Tibial nerve (tissue), 4 donors: ENCODE measurements at regions not wholly inside any gene's neighbourhood (a gene's known extent, or its start where the extent isn't known, plus 50 kb on each side); places are given as distances from the start of the nearest gene placed in this dataset.

Experiments
- DNase-seq, 2 donors: peaks; one replicate each; pipeline ENCODE4 v3.0.0-alpha.2; 2019; ENCODE audit warnings: low spot score in 2 of 2
- H3K27ac ChIP-seq, 4 donors: fragments of 200-600 bp; sonication (generic) in 3 of 4; one replicate each; pipeline ENCODE4 v1.5.1; 2017 to 2019; ENCODE audit warnings: mild to moderate bottlenecking in 1 of 4
- H3K27me3 ChIP-seq, 2 donors: fragments of 200-600 bp; sonication (generic) in 1 of 2; one replicate each; pipeline versions ENCODE4 v1.5.1 to v1.6.0; 2017 to 2019
- H3K36me3 ChIP-seq, 3 donors: fragments of 200-600 bp; sonication (generic); one replicate each; pipeline ENCODE4 v1.5.1; 2018 to 2019
- H3K4me1 ChIP-seq, 4 donors: fragments of 200-600 bp; sonication (generic) in 3 of 4; one replicate each; pipeline ENCODE4 v1.5.1; 2017 to 2019
- H3K4me3 ChIP-seq, 4 donors: fragments of 200-600 bp; sonication (generic) in 3 of 4; one replicate each; pipeline ENCODE4 v1.5.1; 2017 to 2019; ENCODE audit warnings: mild to moderate bottlenecking in 1 of 4, moderate library complexity in 1 of 4
- H3K9me3 ChIP-seq, 4 donors: fragments of 200-600 bp; sonication (generic) in 3 of 4; one replicate each; pipeline ENCODE4 v1.5.1; 2017 to 2019
- EP300 ChIP-seq, 2 donors: sonication (generic); formaldehyde crosslinking; IDR thresholded peaks; one replicate each; pipeline ENCODE4 v1.6.1; 2017; ENCODE audit warnings: antibody characterized with exemption in 2 of 2, mild to moderate bottlenecking in 1 of 2
- POLR2A ChIP-seq, 2 donors: fragments of 450-650 bp; IDR thresholded peaks; one replicate each; pipeline ENCODE4 v1.6.1; 2017; ENCODE audit warnings: antibody characterized with exemption in 2 of 2, mild to moderate bottlenecking in 2 of 2, moderate library complexity in 2 of 2
- WGBS, 2 donors: methylation state at CpG; one replicate each; pipeline ENCODE4 v1.1.5; 2018; 5-methylcytosine and 5-hydroxymethylcytosine counted together
- TF ChIP-seq, protein P1 (sequence below), 5 experiments: fragments of 200-600 bp in 3 of 5; fragments of 450-650 bp in 2 of 5; sonication (generic) in 3 of 5; IDR thresholded peaks; one replicate each; pipeline ENCODE4 v1.5.1; 2016 to 2019; ENCODE audit warnings: antibody characterized with exemption in 5 of 5, mild to moderate bottlenecking in 3 of 5, moderate library complexity in 2 of 5

GRCh38 chr4:128697323-128697722 is 112.2 kb upstream of the JADE1 start:
- no peak for DNase-seq
- Histone ChIP-seq H3K4me3 (no peak overlapping the region), H3K27ac (no peak overlapping the region), H3K4me1 (no peaks in the 10 kb centered on the region), H3K36me3 (no peaks in the 10 kb centered on the region), H3K27me3 (no peaks in the 10 kb centered on the region), H3K9me3 (peaks cover 0 to 2% (median 0%) of the 10 kb centered on the region in 4 donors)
- TF ChIP-seq POLR2A (IDR thresholded peaks at IDR 0.05) (no peak), EP300 (IDR thresholded peaks at IDR 0.05) (no peak)
- TF ChIP-seq, protein P1, sequence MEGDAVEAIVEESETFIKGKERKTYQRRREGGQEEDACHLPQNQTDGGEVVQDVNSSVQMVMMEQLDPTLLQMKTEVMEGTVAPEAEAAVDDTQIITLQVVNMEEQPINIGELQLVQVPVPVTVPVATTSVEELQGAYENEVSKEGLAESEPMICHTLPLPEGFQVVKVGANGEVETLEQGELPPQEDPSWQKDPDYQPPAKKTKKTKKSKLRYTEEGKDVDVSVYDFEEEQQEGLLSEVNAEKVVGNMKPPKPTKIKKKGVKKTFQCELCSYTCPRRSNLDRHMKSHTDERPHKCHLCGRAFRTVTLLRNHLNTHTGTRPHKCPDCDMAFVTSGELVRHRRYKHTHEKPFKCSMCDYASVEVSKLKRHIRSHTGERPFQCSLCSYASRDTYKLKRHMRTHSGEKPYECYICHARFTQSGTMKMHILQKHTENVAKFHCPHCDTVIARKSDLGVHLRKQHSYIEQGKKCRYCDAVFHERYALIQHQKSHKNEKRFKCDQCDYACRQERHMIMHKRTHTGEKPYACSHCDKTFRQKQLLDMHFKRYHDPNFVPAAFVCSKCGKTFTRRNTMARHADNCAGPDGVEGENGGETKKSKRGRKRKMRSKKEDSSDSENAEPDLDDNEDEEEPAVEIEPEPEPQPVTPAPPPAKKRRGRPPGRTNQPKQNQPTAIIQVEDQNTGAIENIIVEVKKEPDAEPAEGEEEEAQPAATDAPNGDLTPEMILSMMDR (IDR thresholded peaks at IDR 0.05) = no peak
- WGBS, 2 donors = 78 to 88% methylated on average over 5 of the region's 5 CpGs

GRCh38 chr4:128690011-128690410 is 119.5 kb upstream of the JADE1 start:
- no peak overlapping the region for H3K4me3 ChIP-seq
- H3K4me1 ChIP-seq = no peaks in the 10 kb centered on the region
- peaks cover 0 to 2% (median 0%) of the 10 kb centered on the region in 4 donors for H3K9me3 ChIP-seq
- no peak overlapping the region for H3K27ac ChIP-seq
- DNase-seq = no peak
- TF ChIP-seq EP300 (IDR thresholded peaks at IDR 0.05) (no peak), POLR2A (IDR thresholded peaks at IDR 0.05) (no peak)
- TF ChIP-seq, protein P1 (IDR thresholded peaks at IDR 0.05) = no peak
- H3K36me3 ChIP-seq = no peaks in the 10 kb centered on the region
- WGBS, 2 donors = 53 to 55% methylated on average over 3 of the region's 3 CpGs
- no peaks in the 10 kb centered on the region for H3K27me3 ChIP-seq

- TF ChIP-seq EP300 (IDR thresholded peaks at IDR 0.05) (no peak), POLR2A (IDR thresholded peaks at IDR 0.05) (no peak)
- TF ChIP-seq, protein P1 (IDR thresholded peaks at IDR 0.05) = no peak
- Histone ChIP-seq H3K4me1 (no peaks in the 10 kb centered on the region), H3K36me3 (no peaks in the 10 kb centered on the region), H3K4me3 (no peak overlapping the region), H3K9me3 (no peaks in the 10 kb centered on the region), H3K27me3 (no peaks in the 10 kb centered on the region), H3K27ac (no peak overlapping the region)
- DNase-seq = no peak
- 72 to 76% methylated on average over 3 of the region's 3 CpGs for WGBS, 2 donors
These were observed 120.6 kb upstream of the JADE1 start for GRCh38 chr4:128688846-128689437.

- no peaks in the 10 kb centered on the region for H3K36me3 ChIP-seq
- no peak for DNase-seq
- no peaks in the 10 kb centered on the region for H3K9me3 ChIP-seq
- no peak overlapping the region for H3K27ac ChIP-seq
- H3K4me3 ChIP-seq = no peak overlapping the region
- TF ChIP-seq EP300 (IDR thresholded peaks at IDR 0.05) = no peak
- no peak for TF ChIP-seq POLR2A (IDR thresholded peaks at IDR 0.05)
- TF ChIP-seq, protein P1 (IDR thresholded peaks at IDR 0.05) = no peak
- no peaks in the 10 kb centered on the region for H3K4me1 ChIP-seq
- 59 to 74% methylated on average over 3 of the region's 3 CpGs for WGBS, 2 donors
- H3K27me3 ChIP-seq = no peaks in the 10 kb centered on the region
These were observed 121.3 kb upstream of the JADE1 start for GRCh38 chr4:128688033-128688721.

DNA sequence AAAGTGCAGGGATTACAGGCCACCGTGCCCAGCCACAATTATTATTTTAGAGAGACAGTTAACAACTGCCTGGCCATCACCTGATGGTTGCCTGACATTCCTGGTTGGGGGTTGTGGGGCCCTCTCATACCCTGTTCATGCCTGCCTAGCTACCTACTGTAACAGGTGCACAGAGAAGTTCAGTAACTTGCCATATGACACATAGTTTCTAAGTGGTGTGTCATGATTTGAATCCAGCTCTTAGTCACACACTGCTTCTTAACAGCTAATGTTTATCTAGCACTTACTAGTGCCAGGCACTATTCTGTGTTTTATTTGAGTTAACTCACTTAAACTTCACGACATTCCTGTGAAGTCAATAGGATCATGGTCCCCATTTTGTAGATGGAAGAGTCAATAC is 122.7 kb upstream of the JADE1 start:
- Histone ChIP-seq H3K27ac (no peak overlapping the region), H3K36me3 (no peaks in the 10 kb centered on the region), H3K27me3 (no peaks in the 10 kb centered on the region), H3K9me3 (no peaks in the 10 kb centered on the region), H3K4me1 (no peaks in the 10 kb centered on the region), H3K4me3 (no peak overlapping the region)
- WGBS, 2 donors = 98% methylated on average over 2 of the region's 2 CpGs
- TF ChIP-seq, protein P1 (IDR thresholded peaks at IDR 0.05) = no peak
- TF ChIP-seq EP300 (IDR thresholded peaks at IDR 0.05) (no peak), POLR2A (IDR thresholded peaks at IDR 0.05) (no peak)
- DNase-seq = no peak
